ENCODE measurements at regions not wholly inside any gene's neighbourhood (a gene's known extent, or its start where the extent isn't known, plus 50 kb on each side); places are given as distances from the start of the nearest gene placed in this dataset.

DNA sequence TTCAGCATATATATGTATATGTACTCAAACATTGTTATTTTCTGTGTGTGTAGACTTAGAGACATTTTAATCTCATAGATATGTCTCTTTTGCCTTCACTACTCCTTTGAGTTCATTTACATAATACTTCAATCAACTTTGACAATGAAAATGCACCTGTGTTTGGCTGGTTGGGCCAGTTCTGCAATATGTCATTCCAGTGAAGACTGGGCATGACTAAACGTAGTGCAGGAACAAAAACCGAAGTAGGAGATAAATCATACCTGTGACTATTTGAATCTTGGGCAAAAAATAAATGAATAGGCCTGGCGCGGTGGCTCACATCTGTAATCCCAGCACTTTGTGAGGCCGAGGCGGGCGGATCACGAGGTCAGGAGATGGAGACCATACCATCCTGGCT, 640.0 kb upstream of the ANO3 start:
- no peaks in the 10 kb centered on the region for H3K27me3 ChIP-seq (replicated peaks in 2 of 5; ENCODE audit: control insufficient read depth in 4 of 5, insufficient read depth in 5 of 5, low read length in 4 of 5)
- 93% methylated on average over 6 of the region's 8 CpGs for WGBS (ENCODE audit: insufficient coverage)
- no peak overlapping the region for H3K27ac ChIP-seq (ENCODE audit: insufficient read depth in 1 of 2, low read depth in 1 of 2, low read length in 2 of 2, poor library complexity in 1 of 2, severe bottlenecking in 2 of 2)
- no peaks in the 10 kb centered on the region for H3K36me3 ChIP-seq (ENCODE audit: control insufficient read depth in 4 of 4, insufficient read depth in 4 of 4, low read length in 3 of 4)
- no peak for DNase-seq
- POLR2A ChIA-PET = no interaction called here
- H3K9me3 ChIP-seq (ENCODE audit: control extremely low read depth in 1 of 5, control insufficient read depth in 4 of 5, insufficient read depth in 2 of 5, low read depth in 1 of 5, low read length in 4 of 5) = no peaks in the 10 kb centered on the region
- CTCF ChIA-PET = no interaction called here
- no peaks in the 10 kb centered on the region for H3K4me1 ChIP-seq (ENCODE audit: control extremely low read depth in 1 of 4, control insufficient read depth in 4 of 4, insufficient read depth in 4 of 4, low read length in 3 of 4)
- H3K4me3 ChIP-seq (ENCODE audit: control insufficient read depth in 1 of 7, extremely low read depth in 1 of 7, insufficient read depth in 4 of 7, low read depth in 2 of 7, low read length in 6 of 7) = no peak overlapping the region

DNA sequence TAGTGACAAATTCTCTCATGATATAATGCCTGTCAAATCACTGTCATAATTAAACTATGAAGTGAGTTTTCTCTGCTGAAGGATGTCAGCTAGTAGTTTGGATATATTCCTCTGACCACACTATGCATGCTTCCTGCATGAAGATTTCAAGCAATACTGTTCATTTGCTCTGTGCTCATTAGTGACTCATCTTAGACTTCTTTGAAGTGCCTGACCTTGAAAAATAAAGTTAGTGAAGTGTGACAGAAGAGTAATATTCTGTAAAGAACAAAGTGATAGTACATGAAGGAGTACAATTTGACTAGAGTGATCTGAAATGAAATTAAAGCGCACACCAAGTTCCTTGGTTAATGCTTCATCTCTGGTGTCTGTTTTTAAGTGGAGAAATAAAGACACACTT, 629.5 kb upstream of the ANO3 start:
- POLR2A ChIA-PET = no interaction called here
- H3K4me3 ChIP-seq (ENCODE audit: control insufficient read depth in 1 of 7, extremely low read depth in 1 of 7, insufficient read depth in 4 of 7, low read depth in 2 of 7, low read length in 6 of 7) = no peak overlapping the region
- no peaks in the 10 kb centered on the region for H3K27me3 ChIP-seq (replicated peaks in 2 of 5; ENCODE audit: control insufficient read depth in 4 of 5, insufficient read depth in 5 of 5, low read length in 4 of 5)
- H3K9me3 ChIP-seq (ENCODE audit: control extremely low read depth in 1 of 5, control insufficient read depth in 4 of 5, insufficient read depth in 2 of 5, low read depth in 1 of 5, low read length in 4 of 5) = no peaks in the 10 kb centered on the region
- H3K36me3 ChIP-seq (ENCODE audit: control insufficient read depth in 4 of 4, insufficient read depth in 4 of 4, low read length in 3 of 4) = no peaks in the 10 kb centered on the region
- no peak overlapping the region for H3K27ac ChIP-seq (ENCODE audit: insufficient read depth in 1 of 2, low read depth in 1 of 2, low read length in 2 of 2, poor library complexity in 1 of 2, severe bottlenecking in 2 of 2)
- CTCF ChIA-PET = no interaction called here
- no peak for DNase-seq
- 100% methylated on average over 1 of the region's 1 CpG for WGBS (ENCODE audit: insufficient coverage)
- no peaks in the 10 kb centered on the region for H3K4me1 ChIP-seq (ENCODE audit: control extremely low read depth in 1 of 4, control insufficient read depth in 4 of 4, insufficient read depth in 4 of 4, low read length in 3 of 4)

DNA sequence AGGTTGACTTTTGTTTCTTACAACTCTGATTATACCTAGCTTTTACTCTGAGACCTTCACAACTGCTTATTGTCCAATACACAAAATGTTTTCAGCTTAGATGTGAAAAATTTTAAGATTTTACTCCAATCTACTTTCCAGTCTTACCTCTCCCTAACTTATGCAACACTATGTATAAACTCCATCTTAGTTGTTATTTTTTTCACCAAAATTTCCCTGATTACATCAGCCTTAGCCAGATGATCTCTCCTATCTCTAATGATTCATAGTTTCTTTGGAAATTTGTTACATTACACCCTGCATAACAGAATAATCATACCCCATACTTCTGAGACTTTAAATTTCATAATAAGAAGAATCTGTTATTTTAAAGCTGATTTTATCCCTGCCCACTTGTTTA, 621.0 kb upstream of the ANO3 start:
- ChIA-PET POLR2A (no interaction called here), CTCF (no interaction called here)
- H3K4me3 ChIP-seq (ENCODE audit: control insufficient read depth in 1 of 7, extremely low read depth in 1 of 7, insufficient read depth in 4 of 7, low read depth in 2 of 7, low read length in 6 of 7) = no peak overlapping the region
- no peak overlapping the region for H3K27ac ChIP-seq (ENCODE audit: insufficient read depth in 1 of 2, low read depth in 1 of 2, low read length in 2 of 2, poor library complexity in 1 of 2, severe bottlenecking in 2 of 2)
- H3K36me3 ChIP-seq (ENCODE audit: control insufficient read depth in 4 of 4, insufficient read depth in 4 of 4, low read length in 3 of 4) = no peaks in the 10 kb centered on the region
- no peaks in the 10 kb centered on the region for H3K9me3 ChIP-seq (ENCODE audit: control extremely low read depth in 1 of 5, control insufficient read depth in 4 of 5, insufficient read depth in 2 of 5, low read depth in 1 of 5, low read length in 4 of 5)
- no peak for DNase-seq
- no peaks in the 10 kb centered on the region for H3K27me3 ChIP-seq (replicated peaks in 2 of 5; ENCODE audit: control insufficient read depth in 4 of 5, insufficient read depth in 5 of 5, low read length in 4 of 5)
- no peaks in the 10 kb centered on the region for H3K4me1 ChIP-seq (ENCODE audit: control extremely low read depth in 1 of 4, control insufficient read depth in 4 of 4, insufficient read depth in 4 of 4, low read length in 3 of 4)

DNA sequence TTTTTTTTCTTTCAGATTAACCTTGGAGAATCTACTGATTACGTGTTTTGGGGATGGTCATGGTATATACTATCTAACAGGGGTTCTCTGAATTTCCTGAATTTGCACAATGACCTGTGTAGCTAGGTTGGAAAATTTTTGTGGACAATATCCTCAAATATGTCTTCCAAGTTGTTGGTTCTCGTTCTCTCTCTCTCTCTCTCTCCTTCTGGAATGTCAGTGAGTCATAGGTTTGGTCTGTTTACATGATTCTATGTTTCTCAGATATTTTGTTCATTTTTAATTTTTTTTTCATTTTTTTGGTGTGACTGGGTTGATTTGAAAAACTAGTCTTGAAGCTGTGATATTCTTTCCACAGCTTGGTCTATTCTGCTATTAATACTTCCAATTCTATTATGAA, 604.0 kb upstream of the ANO3 start:
- 100% methylated on average over 1 of the region's 2 CpGs for WGBS (ENCODE audit: insufficient coverage)
- Histone ChIP-seq H3K9me3 (ENCODE audit: control extremely low read depth in 1 of 5, control insufficient read depth in 4 of 5, insufficient read depth in 2 of 5, low read depth in 1 of 5, low read length in 4 of 5) (no peaks in the 10 kb centered on the region), H3K36me3 (ENCODE audit: control insufficient read depth in 4 of 4, insufficient read depth in 4 of 4, low read length in 3 of 4) (no peaks in the 10 kb centered on the region), H3K4me1 (ENCODE audit: control extremely low read depth in 1 of 4, control insufficient read depth in 4 of 4, insufficient read depth in 4 of 4, low read length in 3 of 4) (no peaks in the 10 kb centered on the region), H3K4me3 (ENCODE audit: control insufficient read depth in 1 of 7, extremely low read depth in 1 of 7, insufficient read depth in 4 of 7, low read depth in 2 of 7, low read length in 6 of 7) (no peak overlapping the region), H3K27me3 (replicated peaks in 2 of 5; ENCODE audit: control insufficient read depth in 4 of 5, insufficient read depth in 5 of 5, low read length in 4 of 5) (no peaks in the 10 kb centered on the region), H3K27ac (ENCODE audit: insufficient read depth in 1 of 2, low read depth in 1 of 2, low read length in 2 of 2, poor library complexity in 1 of 2, severe bottlenecking in 2 of 2) (no peak overlapping the region)
- CTCF ChIA-PET = interaction anchor here (0.6 kb wide), 1 partner anchor 112 kb away, joined by 3 read pairs; no protein-coding TSS in a partner anchor
- DNase-seq = no peak
- POLR2A ChIA-PET = interaction anchor here (1.1 kb wide), 1 partner anchor 10 kb away, joined by 7 read pairs; no protein-coding TSS in a partner anchor

DNA sequence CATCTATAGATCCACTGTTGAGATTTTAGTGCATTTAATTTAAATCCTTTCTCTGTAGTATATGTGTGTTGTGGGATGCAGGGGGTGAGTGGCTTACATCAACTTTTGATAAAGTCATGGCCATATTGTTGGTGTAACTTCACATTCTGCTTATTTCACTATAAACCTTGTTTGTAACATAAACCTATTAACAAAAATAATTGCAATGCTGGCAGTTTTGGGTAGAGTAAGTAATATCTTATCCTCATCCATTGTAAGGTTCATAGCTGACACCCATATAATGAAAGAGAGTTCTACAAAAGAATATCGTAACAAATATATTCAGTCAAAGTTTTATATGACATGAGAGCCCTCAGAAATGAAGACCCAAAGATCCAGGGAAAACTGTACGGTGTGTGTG, 601.7 kb upstream of the ANO3 start:
- H3K4me1 ChIP-seq (ENCODE audit: control extremely low read depth in 1 of 4, control insufficient read depth in 4 of 4, insufficient read depth in 4 of 4, low read length in 3 of 4) = no peaks in the 10 kb centered on the region
- no peak for DNase-seq
- H3K36me3 ChIP-seq (ENCODE audit: control insufficient read depth in 4 of 4, insufficient read depth in 4 of 4, low read length in 3 of 4) = no peaks in the 10 kb centered on the region
- H3K9me3 ChIP-seq (ENCODE audit: control extremely low read depth in 1 of 5, control insufficient read depth in 4 of 5, insufficient read depth in 2 of 5, low read depth in 1 of 5, low read length in 4 of 5) = no peaks in the 10 kb centered on the region
- ChIA-PET CTCF (no interaction called here), POLR2A (no interaction called here)
- no CpG with 5 or more reads among the region's 2 CpGs for WGBS (ENCODE audit: insufficient coverage)
- no peak overlapping the region for H3K4me3 ChIP-seq (ENCODE audit: control insufficient read depth in 1 of 7, extremely low read depth in 1 of 7, insufficient read depth in 4 of 7, low read depth in 2 of 7, low read length in 6 of 7)
- no peaks in the 10 kb centered on the region for H3K27me3 ChIP-seq (replicated peaks in 2 of 5; ENCODE audit: control insufficient read depth in 4 of 5, insufficient read depth in 5 of 5, low read length in 4 of 5)
- H3K27ac ChIP-seq (ENCODE audit: insufficient read depth in 1 of 2, low read depth in 1 of 2, low read length in 2 of 2, poor library complexity in 1 of 2, severe bottlenecking in 2 of 2) = no peak overlapping the region

DNA sequence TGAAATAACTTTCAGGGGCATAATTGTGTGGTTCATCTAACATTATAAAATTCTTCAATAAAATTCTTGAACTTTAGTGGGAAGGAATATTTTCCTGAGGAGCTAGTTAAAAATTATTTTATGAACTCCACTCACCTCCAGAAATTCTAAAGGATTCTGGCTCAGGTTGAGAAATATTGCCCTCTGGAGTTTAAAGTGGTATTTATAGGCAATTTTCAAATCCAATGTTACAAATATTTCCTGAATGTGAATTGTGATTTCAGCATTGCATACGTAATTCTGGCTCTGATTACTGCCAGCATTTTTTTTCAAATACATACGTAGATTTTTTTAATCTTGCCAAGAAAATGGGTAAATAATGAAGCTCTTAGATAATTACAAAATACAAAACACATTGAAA, 598.2 kb upstream of the ANO3 start:
- DNase-seq = no peak
- POLR2A ChIA-PET = no interaction called here
- WGBS (ENCODE audit: insufficient coverage) = no CpG with 5 or more reads among the region's 2 CpGs
- H3K36me3 ChIP-seq (ENCODE audit: control insufficient read depth in 4 of 4, insufficient read depth in 4 of 4, low read length in 3 of 4) = no peaks in the 10 kb centered on the region
- H3K27ac ChIP-seq (ENCODE audit: insufficient read depth in 1 of 2, low read depth in 1 of 2, low read length in 2 of 2, poor library complexity in 1 of 2, severe bottlenecking in 2 of 2) = no peak overlapping the region
- H3K4me1 ChIP-seq (ENCODE audit: control extremely low read depth in 1 of 4, control insufficient read depth in 4 of 4, insufficient read depth in 4 of 4, low read length in 3 of 4) = no peaks in the 10 kb centered on the region
- H3K4me3 ChIP-seq (ENCODE audit: control insufficient read depth in 1 of 7, extremely low read depth in 1 of 7, insufficient read depth in 4 of 7, low read depth in 2 of 7, low read length in 6 of 7) = no peak overlapping the region
- H3K27me3 ChIP-seq (replicated peaks in 2 of 5; ENCODE audit: control insufficient read depth in 4 of 5, insufficient read depth in 5 of 5, low read length in 4 of 5) = no peaks in the 10 kb centered on the region
- CTCF ChIA-PET = no interaction called here
- no peaks in the 10 kb centered on the region for H3K9me3 ChIP-seq (ENCODE audit: control extremely low read depth in 1 of 5, control insufficient read depth in 4 of 5, insufficient read depth in 2 of 5, low read depth in 1 of 5, low read length in 4 of 5)

DNA sequence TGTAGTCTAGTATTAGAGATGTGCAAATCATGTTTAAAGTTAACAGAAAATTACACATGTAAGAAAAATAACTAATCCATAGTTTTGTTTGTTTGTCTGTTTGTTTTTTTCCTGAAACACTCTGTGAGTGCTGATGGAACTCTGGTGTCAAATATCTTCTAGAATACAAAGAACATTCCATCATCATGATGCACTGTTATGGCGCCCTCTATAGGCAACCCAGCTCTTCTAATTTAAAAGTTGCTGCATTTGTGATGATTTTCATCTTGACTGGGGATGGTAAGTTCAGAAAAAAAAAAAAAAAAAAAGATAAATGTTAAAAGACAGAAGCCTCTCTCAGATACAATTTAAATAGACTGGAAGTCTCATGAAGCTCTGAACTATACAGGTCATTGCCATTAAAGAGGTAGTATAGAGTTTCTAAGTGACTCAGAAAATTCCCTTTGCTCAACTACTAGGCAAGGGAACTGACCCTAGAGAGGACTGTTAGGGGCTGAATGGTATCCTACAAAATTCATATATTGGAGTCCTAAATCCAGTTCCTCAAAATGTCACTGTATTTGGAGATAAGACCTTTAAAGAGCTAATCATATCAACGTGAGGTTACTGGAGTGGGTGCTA, 597.2 kb upstream of the ANO3 start:
- 63% methylated on average over 1 of the region's 2 CpGs for WGBS (ENCODE audit: insufficient coverage)
- H3K27me3 ChIP-seq (replicated peaks in 2 of 5; ENCODE audit: control insufficient read depth in 4 of 5, insufficient read depth in 5 of 5, low read length in 4 of 5) = no peaks in the 10 kb centered on the region
- no peaks in the 10 kb centered on the region for H3K9me3 ChIP-seq (ENCODE audit: control extremely low read depth in 1 of 5, control insufficient read depth in 4 of 5, insufficient read depth in 2 of 5, low read depth in 1 of 5, low read length in 4 of 5)
- H3K27ac ChIP-seq (ENCODE audit: insufficient read depth in 1 of 2, low read depth in 1 of 2, low read length in 2 of 2, poor library complexity in 1 of 2, severe bottlenecking in 2 of 2) = no peak overlapping the region
- no peak overlapping the region for H3K4me3 ChIP-seq (ENCODE audit: control insufficient read depth in 1 of 7, extremely low read depth in 1 of 7, insufficient read depth in 4 of 7, low read depth in 2 of 7, low read length in 6 of 7)
- no peaks in the 10 kb centered on the region for H3K36me3 ChIP-seq (ENCODE audit: control insufficient read depth in 4 of 4, insufficient read depth in 4 of 4, low read length in 3 of 4)
- ChIA-PET POLR2A (no interaction called here), CTCF (no interaction called here)
- no peak for DNase-seq
- no peaks in the 10 kb centered on the region for H3K4me1 ChIP-seq (ENCODE audit: control extremely low read depth in 1 of 4, control insufficient read depth in 4 of 4, insufficient read depth in 4 of 4, low read length in 3 of 4)
